ENCODE measurements at regions not wholly inside any gene's neighbourhood (a gene's known extent, or its start where the extent isn't known, plus 50 kb on each side); places are given as distances from the start of the nearest gene placed in this dataset.

DNA sequence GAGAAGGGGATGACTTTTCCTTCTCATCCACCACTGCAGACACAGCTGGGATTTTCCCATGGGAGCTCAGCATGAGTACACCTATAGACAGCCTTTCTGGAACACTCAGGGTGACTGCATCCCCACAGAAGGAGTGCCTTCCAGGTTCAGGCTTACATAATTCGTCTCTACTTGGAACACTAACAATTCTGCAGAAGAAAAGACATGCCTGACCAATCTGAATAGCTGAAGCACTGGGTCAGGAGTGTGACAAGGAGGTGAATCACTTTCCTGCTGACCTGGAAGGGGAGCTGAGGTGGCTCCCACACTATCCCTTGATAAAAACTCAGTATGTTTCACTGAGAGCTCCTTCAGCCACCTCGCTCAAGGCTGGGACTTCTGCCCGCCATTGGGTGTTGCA, 425.3 kb downstream of the TLR4 start:
- TF ChIP-seq EZH2 (IDR thresholded peaks at IDR 0.05; ENCODE audit: low read depth, unreplicated experiment) (no peak), CREB1 (CRISPR knock-in tag; IDR thresholded peaks at IDR 0.05; ENCODE audit: low read depth) (no peak), NANOG (IDR thresholded peaks at IDR 0.05; ENCODE audit: borderline replicate concordance) (no peak), POLR2AphosphoS5 (IDR thresholded peaks at IDR 0.05; ENCODE audit: low read depth) (no peak)
- TF ChIP-seq, protein P1, sequence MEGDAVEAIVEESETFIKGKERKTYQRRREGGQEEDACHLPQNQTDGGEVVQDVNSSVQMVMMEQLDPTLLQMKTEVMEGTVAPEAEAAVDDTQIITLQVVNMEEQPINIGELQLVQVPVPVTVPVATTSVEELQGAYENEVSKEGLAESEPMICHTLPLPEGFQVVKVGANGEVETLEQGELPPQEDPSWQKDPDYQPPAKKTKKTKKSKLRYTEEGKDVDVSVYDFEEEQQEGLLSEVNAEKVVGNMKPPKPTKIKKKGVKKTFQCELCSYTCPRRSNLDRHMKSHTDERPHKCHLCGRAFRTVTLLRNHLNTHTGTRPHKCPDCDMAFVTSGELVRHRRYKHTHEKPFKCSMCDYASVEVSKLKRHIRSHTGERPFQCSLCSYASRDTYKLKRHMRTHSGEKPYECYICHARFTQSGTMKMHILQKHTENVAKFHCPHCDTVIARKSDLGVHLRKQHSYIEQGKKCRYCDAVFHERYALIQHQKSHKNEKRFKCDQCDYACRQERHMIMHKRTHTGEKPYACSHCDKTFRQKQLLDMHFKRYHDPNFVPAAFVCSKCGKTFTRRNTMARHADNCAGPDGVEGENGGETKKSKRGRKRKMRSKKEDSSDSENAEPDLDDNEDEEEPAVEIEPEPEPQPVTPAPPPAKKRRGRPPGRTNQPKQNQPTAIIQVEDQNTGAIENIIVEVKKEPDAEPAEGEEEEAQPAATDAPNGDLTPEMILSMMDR (conservative IDR thresholded peaks at IDR 0.05; ENCODE audit: low read depth in 2 of 2) = no peak
- TF ChIP-seq, protein P2, sequence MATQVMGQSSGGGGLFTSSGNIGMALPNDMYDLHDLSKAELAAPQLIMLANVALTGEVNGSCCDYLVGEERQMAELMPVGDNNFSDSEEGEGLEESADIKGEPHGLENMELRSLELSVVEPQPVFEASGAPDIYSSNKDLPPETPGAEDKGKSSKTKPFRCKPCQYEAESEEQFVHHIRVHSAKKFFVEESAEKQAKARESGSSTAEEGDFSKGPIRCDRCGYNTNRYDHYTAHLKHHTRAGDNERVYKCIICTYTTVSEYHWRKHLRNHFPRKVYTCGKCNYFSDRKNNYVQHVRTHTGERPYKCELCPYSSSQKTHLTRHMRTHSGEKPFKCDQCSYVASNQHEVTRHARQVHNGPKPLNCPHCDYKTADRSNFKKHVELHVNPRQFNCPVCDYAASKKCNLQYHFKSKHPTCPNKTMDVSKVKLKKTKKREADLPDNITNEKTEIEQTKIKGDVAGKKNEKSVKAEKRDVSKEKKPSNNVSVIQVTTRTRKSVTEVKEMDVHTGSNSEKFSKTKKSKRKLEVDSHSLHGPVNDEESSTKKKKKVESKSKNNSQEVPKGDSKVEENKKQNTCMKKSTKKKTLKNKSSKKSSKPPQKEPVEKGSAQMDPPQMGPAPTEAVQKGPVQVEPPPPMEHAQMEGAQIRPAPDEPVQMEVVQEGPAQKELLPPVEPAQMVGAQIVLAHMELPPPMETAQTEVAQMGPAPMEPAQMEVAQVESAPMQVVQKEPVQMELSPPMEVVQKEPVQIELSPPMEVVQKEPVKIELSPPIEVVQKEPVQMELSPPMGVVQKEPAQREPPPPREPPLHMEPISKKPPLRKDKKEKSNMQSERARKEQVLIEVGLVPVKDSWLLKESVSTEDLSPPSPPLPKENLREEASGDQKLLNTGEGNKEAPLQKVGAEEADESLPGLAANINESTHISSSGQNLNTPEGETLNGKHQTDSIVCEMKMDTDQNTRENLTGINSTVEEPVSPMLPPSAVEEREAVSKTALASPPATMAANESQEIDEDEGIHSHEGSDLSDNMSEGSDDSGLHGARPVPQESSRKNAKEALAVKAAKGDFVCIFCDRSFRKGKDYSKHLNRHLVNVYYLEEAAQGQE (IDR thresholded peaks at IDR 0.05; ENCODE audit: unreplicated experiment) = no peak

Measured in GM23338 (cell line).